ENCODE measurements at regions not wholly inside any gene's neighbourhood (a gene's known extent, or its start where the extent isn't known, plus 50 kb on each side); places are given as distances from the start of the nearest gene placed in this dataset.

- no peak overlapping the region for H3K9ac ChIP-seq (ENCODE audit: insufficient read depth, low read length)
- no peaks in the 10 kb centered on the region for H3K9me3 ChIP-seq (ENCODE audit: control insufficient read depth, insufficient read depth, low read depth, low read length)
- no peaks in the 10 kb centered on the region for H3K79me2 ChIP-seq (ENCODE audit: control insufficient read depth, insufficient read depth, low read length)
- H3K27me3 ChIP-seq (ENCODE audit: control insufficient read depth, insufficient read depth, low read length): no peaks in the 10 kb centered on the region
- TF ChIP-seq CTCF (conservative IDR thresholded peaks at IDR 0.05 in 1 of 2, IDR thresholded peaks at IDR 0.05 in 1 of 2; ENCODE audit: low read depth in 1 of 2, low read length in 2 of 2) (no peak), EZH2 (IDR thresholded peaks at IDR 0.05; ENCODE audit: low read length, missing control alignments) (no peak)
- no peaks in the 10 kb centered on the region for H3K4me1 ChIP-seq (ENCODE audit: control insufficient read depth, extremely low read depth, insufficient read depth, low read length)
- DNase-seq (ENCODE audit: low read depth in 2 of 2): no peak
- H3K4me3 ChIP-seq (replicated peaks in 1 of 4; ENCODE audit: control extremely low read depth in 1 of 4, insufficient read depth in 1 of 4, low read depth in 3 of 4, low read length in 4 of 4): no peak overlapping the region
- H3K36me3 ChIP-seq (ENCODE audit: control insufficient read depth, insufficient read depth, low read length): no peaks in the 10 kb centered on the region
- H4K20me1 ChIP-seq (ENCODE audit: control insufficient read depth, extremely low read depth, insufficient read depth, low read length): no peaks in the 10 kb centered on the region
- H3K27ac ChIP-seq (ENCODE audit: insufficient read depth, low read length): no peak overlapping the region
- no peak overlapping the region for H2AFZ ChIP-seq (ENCODE audit: low read length)
- no peak overlapping the region for H3K4me2 ChIP-seq (ENCODE audit: extremely low read depth, insufficient read depth, low read length)
These were observed 156.6 kb upstream of the IRX2 start for GRCh38 chr5:2908086-2908485.

- H3K4me1 ChIP-seq (ENCODE audit: control insufficient read depth, extremely low read depth, insufficient read depth, low read length): no peaks in the 10 kb centered on the region
- no peaks in the 10 kb centered on the region for H3K27me3 ChIP-seq (ENCODE audit: control insufficient read depth, insufficient read depth, low read length)
- H3K36me3 ChIP-seq (ENCODE audit: control insufficient read depth, insufficient read depth, low read length): no peaks in the 10 kb centered on the region
- no peak for DNase-seq (ENCODE audit: low read depth in 2 of 2)
- no peak for TF ChIP-seq EZH2 (IDR thresholded peaks at IDR 0.05; ENCODE audit: low read length, missing control alignments)
- TF ChIP-seq CTCF (conservative IDR thresholded peaks at IDR 0.05 in 1 of 2, IDR thresholded peaks at IDR 0.05 in 1 of 2; ENCODE audit: low read depth in 1 of 2, low read length in 2 of 2): no peak
- no peaks in the 10 kb centered on the region for H3K79me2 ChIP-seq (ENCODE audit: control insufficient read depth, insufficient read depth, low read length)
- no peak overlapping the region for H2AFZ ChIP-seq (ENCODE audit: low read length)
- no peak overlapping the region for H3K4me3 ChIP-seq (replicated peaks in 1 of 4; ENCODE audit: control extremely low read depth in 1 of 4, insufficient read depth in 1 of 4, low read depth in 3 of 4, low read length in 4 of 4)
- no peak overlapping the region for H3K9ac ChIP-seq (ENCODE audit: insufficient read depth, low read length)
- H4K20me1 ChIP-seq (ENCODE audit: control insufficient read depth, extremely low read depth, insufficient read depth, low read length): no peaks in the 10 kb centered on the region
- H3K4me2 ChIP-seq (ENCODE audit: extremely low read depth, insufficient read depth, low read length): no peak overlapping the region
- H3K27ac ChIP-seq (ENCODE audit: insufficient read depth, low read length): no peak overlapping the region
- no peaks in the 10 kb centered on the region for H3K9me3 ChIP-seq (ENCODE audit: control insufficient read depth, insufficient read depth, low read depth, low read length)
These were observed 155.0 kb upstream of the IRX2 start for GRCh38 chr5:2906302-2907090.

- DNase-seq (ENCODE audit: low read depth in 2 of 2): no peak
- H4K20me1 ChIP-seq (ENCODE audit: control insufficient read depth, extremely low read depth, insufficient read depth, low read length): no peaks in the 10 kb centered on the region
- H3K9ac ChIP-seq (ENCODE audit: insufficient read depth, low read length): no peak overlapping the region
- no peak overlapping the region for H3K4me2 ChIP-seq (ENCODE audit: extremely low read depth, insufficient read depth, low read length)
- no peak overlapping the region for H2AFZ ChIP-seq (ENCODE audit: low read length)
- no peaks in the 10 kb centered on the region for H3K9me3 ChIP-seq (ENCODE audit: control insufficient read depth, insufficient read depth, low read depth, low read length)
- H3K36me3 ChIP-seq (ENCODE audit: control insufficient read depth, insufficient read depth, low read length): no peaks in the 10 kb centered on the region
- no peaks in the 10 kb centered on the region for H3K4me1 ChIP-seq (ENCODE audit: control insufficient read depth, extremely low read depth, insufficient read depth, low read length)
- no peaks in the 10 kb centered on the region for H3K27me3 ChIP-seq (ENCODE audit: control insufficient read depth, insufficient read depth, low read length)
- H3K27ac ChIP-seq (ENCODE audit: insufficient read depth, low read length): no peak overlapping the region
- no peak overlapping the region for H3K4me3 ChIP-seq (replicated peaks in 1 of 4; ENCODE audit: control extremely low read depth in 1 of 4, insufficient read depth in 1 of 4, low read depth in 3 of 4, low read length in 4 of 4)
- TF ChIP-seq CTCF (conservative IDR thresholded peaks at IDR 0.05 in 1 of 2, IDR thresholded peaks at IDR 0.05 in 1 of 2; ENCODE audit: low read depth in 1 of 2, low read length in 2 of 2): no peak
- no peak for TF ChIP-seq EZH2 (IDR thresholded peaks at IDR 0.05; ENCODE audit: low read length, missing control alignments)
- H3K79me2 ChIP-seq (ENCODE audit: control insufficient read depth, insufficient read depth, low read length): no peaks in the 10 kb centered on the region
These were observed 154.3 kb upstream of the IRX2 start for GRCh38 chr5:2905741-2906140.
